DND-41 (cell line): ENCODE measurements at regions not wholly inside any gene's neighbourhood (a gene's known extent, or its start where the extent isn't known, plus 50 kb on each side); places are given as distances from the start of the nearest gene placed in this dataset.

ENCODE experiments used
- ATAC-seq: fragments of 200-7000 bp; cut with Tn5 transposase; 3 replicates; pipeline ENCODE4 v1.9.1; 2021; ENCODE audit warnings: low read depth; ENCODE audit not compliant: insufficient read depth
- DNase-seq: peaks from one replicate; pipeline ENCODE4 v3.0.0-alpha.2; 2020
- H2AFZ ChIP-seq: 2 replicates; pipeline ENCODE4 v1.6.0; 2012; ENCODE audit warnings: low read depth, low read length
- H3K27ac ChIP-seq: 2 replicates; pipeline ENCODE4 v1.5.1; 2012; ENCODE audit warnings: low read length, inconsistent platforms
- H3K27me3 ChIP-seq: fragments of 200-600 bp; sonication (generic); 2 replicates; pipeline ENCODE4 v1.6.0; 2012; ENCODE audit warnings: low read length, mild to moderate bottlenecking, inconsistent platforms; ENCODE audit not compliant: insufficient read depth, poor library complexity
- H3K36me3 ChIP-seq: 2 replicates; pipeline ENCODE4 v1.5.1; 2012; ENCODE audit warnings: low read length, inconsistent platforms; ENCODE audit not compliant: insufficient read depth
- H3K4me1 ChIP-seq: 2 replicates; pipeline ENCODE4 v1.5.1; 2012; ENCODE audit warnings: mild to moderate bottlenecking, low read length; ENCODE audit not compliant: insufficient read depth
- H3K4me2 ChIP-seq: 2 replicates; pipeline ENCODE4 v1.6.0; 2012; ENCODE audit warnings: mild to moderate bottlenecking, moderate library complexity, low read length, inconsistent platforms; ENCODE audit not compliant: insufficient read depth
- H3K4me3 ChIP-seq, 2 experiments: fragments of 200-600 bp in 1 of 2; shearing (Covaris generic) in 1 of 2; 2 replicates each; pipeline ENCODE4 v1.5.1; 2012 to 2016; ENCODE audit warnings: inconsistent platforms in 2 of 2, low read length in 2 of 2, mild to moderate bottlenecking in 2 of 2, low read depth in 1 of 2, moderate library complexity in 1 of 2
- H3K79me2 ChIP-seq: 2 replicates; pipeline ENCODE4 v1.6.0; 2012; ENCODE audit warnings: low read length, inconsistent platforms; ENCODE audit not compliant: insufficient read depth
- H3K9ac ChIP-seq: 2 replicates; pipeline ENCODE4 v1.6.0; 2012; ENCODE audit warnings: low read depth, mild to moderate bottlenecking, inconsistent platforms, low read length, moderate library complexity
- H3K9me3 ChIP-seq: 2 replicates; pipeline ENCODE4 v1.5.1; 2012; ENCODE audit warnings: low read length, moderate library complexity, mild to moderate bottlenecking, inconsistent platforms; ENCODE audit not compliant: insufficient read depth, severe bottlenecking
- H4K20me1 ChIP-seq: 2 replicates; pipeline ENCODE4 v1.6.0; 2012; ENCODE audit warnings: low read length; ENCODE audit not compliant: insufficient read depth
- CTCF ChIP-seq: IDR thresholded peaks from 2 replicates; pipeline ENCODE4 v1.5.1; 2012; ENCODE audit warnings: borderline replicate concordance, low read length, moderate library complexity, mild to moderate bottlenecking; ENCODE audit not compliant: poor library complexity, severe bottlenecking; ENCODE audit errors: extremely low read depth
- EZH2 ChIP-seq: IDR thresholded peaks from 3 replicates; pipeline ENCODE4 v1.6.1; 2012; ENCODE audit warnings: borderline replicate concordance, low read depth, mild to moderate bottlenecking, moderate library complexity, low read length, inconsistent platforms; ENCODE audit not compliant: severe bottlenecking

GRCh38 chr14:30125322-30125979 is 197.8 kb upstream of the PRKD1 start:
- H3K27ac ChIP-seq, result no peak overlapping the region
- no peak overlapping the region for H2AFZ ChIP-seq
- TF ChIP-seq CTCF, result no peak
- TF ChIP-seq EZH2, result no peak
- H3K27me3 ChIP-seq, result no peaks in the 10 kb centered on the region
- no peaks in the 10 kb centered on the region for H3K4me1 ChIP-seq
- H4K20me1 ChIP-seq, result no peaks in the 10 kb centered on the region
- H3K79me2 ChIP-seq, result no peaks in the 10 kb centered on the region
- H3K4me2 ChIP-seq, result no peak overlapping the region
- no peak for DNase-seq
- no peaks in the 10 kb centered on the region for H3K9me3 ChIP-seq
- ATAC-seq, result no peak
- H3K36me3 ChIP-seq, result no peaks in the 10 kb centered on the region
- no peak overlapping the region for H3K9ac ChIP-seq
- H3K4me3 ChIP-seq, result no peak overlapping the region

- H2AFZ ChIP-seq, result no peak overlapping the region
- H3K9ac ChIP-seq, result no peak overlapping the region
- no peaks in the 10 kb centered on the region for H4K20me1 ChIP-seq
- no peak overlapping the region for H3K27ac ChIP-seq
- DNase-seq (no peak), ATAC-seq (no peak)
- no peaks in the 10 kb centered on the region for H3K79me2 ChIP-seq
- no peak overlapping the region for H3K4me2 ChIP-seq
- no peak overlapping the region for H3K4me3 ChIP-seq
- no peaks in the 10 kb centered on the region for H3K36me3 ChIP-seq
- TF ChIP-seq CTCF, result no peak
- TF ChIP-seq EZH2, result no peak
- H3K27me3 ChIP-seq, result no peaks in the 10 kb centered on the region
- no peaks in the 10 kb centered on the region for H3K4me1 ChIP-seq
- H3K9me3 ChIP-seq, result no peaks in the 10 kb centered on the region
Observed at GRCh38 chr14:30129807-30130206, 202.2 kb upstream of the PRKD1 start.

GRCh38 chr14:30131581-30132097 is 204.0 kb upstream of the PRKD1 start:
- H2AFZ ChIP-seq, result no peak overlapping the region
- H3K27me3 ChIP-seq, result no peaks in the 10 kb centered on the region
- no peaks in the 10 kb centered on the region for H3K4me1 ChIP-seq
- TF ChIP-seq CTCF (no peak), EZH2 (no peak)
- no peaks in the 10 kb centered on the region for H4K20me1 ChIP-seq
- H3K9ac ChIP-seq, result no peak overlapping the region
- DNase-seq (no peak), ATAC-seq (no peak)
- no peak overlapping the region for H3K4me2 ChIP-seq
- no peaks in the 10 kb centered on the region for H3K79me2 ChIP-seq
- H3K36me3 ChIP-seq, result no peaks in the 10 kb centered on the region
- H3K9me3 ChIP-seq, result no peaks in the 10 kb centered on the region
- no peak overlapping the region for H3K27ac ChIP-seq
- no peak overlapping the region for H3K4me3 ChIP-seq

GRCh38 chr14:30132196-30132595 is 204.5 kb upstream of the PRKD1 start:
- Histone ChIP-seq H3K9me3 (no peaks in the 10 kb centered on the region), H3K36me3 (no peaks in the 10 kb centered on the region), H4K20me1 (no peaks in the 10 kb centered on the region), H3K79me2 (no peaks in the 10 kb centered on the region), H3K4me1 (no peaks in the 10 kb centered on the region), H3K27ac (no peak overlapping the region), H3K4me3 (no peak overlapping the region), H3K4me2 (no peak overlapping the region), H3K27me3 (no peaks in the 10 kb centered on the region), H2AFZ (no peak overlapping the region), H3K9ac (no peak overlapping the region)
- DNase-seq, result no peak
- ATAC-seq, result no peak
- TF ChIP-seq CTCF, result no peak
- TF ChIP-seq EZH2, result no peak
